HepG2 (cell line): ENCODE measurements at regions not wholly inside any gene's neighbourhood (a gene's known extent, or its start where the extent isn't known, plus 50 kb on each side); places are given as distances from the start of the nearest gene placed in this dataset.

Source experiments
- ATAC-seq: fragments of 200-7000 bp; cut with Tn5 transposase; 3 replicates; pipeline ENCODE4 v1.9.1; 2020; ENCODE audit warnings: mild to moderate bottlenecking, moderate library complexity
- BruUV-seq: library from RNA; stranded (reverse); fragments of 400-500 nt; replicated peaks from 2 replicates; lab custom pipeline; 2021; lab: Mats Ljungman, UMichigan
- CTCF ChIA-PET: fragments of 300-600 bp; formaldehyde crosslinking; extraction: SDS; loops from one replicate; lab custom pipeline; 2021; ENCODE audit warnings: low total read pairs, inconsistent platforms, low intra/inter-chr PET ratio; lab: Yijun Ruan, JAX
- POLR2A ChIA-PET: fragments of 350-600 bp; sonication (Branson Sonifier 250); formaldehyde crosslinking; loops from one replicate; lab custom pipeline; 2020; ENCODE audit warnings: antibody characterized with exemption, inconsistent platforms; lab: Yijun Ruan, JAX
- DNase-seq: peaks from one replicate; pipeline ENCODE4 v3.0.0-alpha.2; 2015; ENCODE audit warnings: low spot score
- FAIRE-seq: peaks from 3 replicates; lab custom pipeline; 2011; peaks lifted over from hg19 to GRCh38; lab: Jason Lieb, UNC
- H2AFZ ChIP-seq: one replicate; pipeline ENCODE4 v1.6.1; 2011; ENCODE audit warnings: low read length, inconsistent platforms
- H3K27ac ChIP-seq: fragments of 300-600 bp; 3 replicates; pipeline ENCODE4 v1.8.0; 2011; ENCODE audit warnings: mixed run types, mild to moderate bottlenecking, mixed read lengths, low read length, inconsistent platforms; ENCODE audit not compliant: insufficient read depth; ENCODE audit errors: extremely low read length
- H3K27me3 ChIP-seq, 2 experiments: fragments of 200-600 bp in 1 of 2; 2 replicates in 1 of 2; 3 replicates in 1 of 2; pipeline versions ENCODE4 v1.6.0 to v1.8.0; 2011; ENCODE audit warnings: low read length in 2 of 2, mild to moderate bottlenecking in 2 of 2, moderate library complexity in 2 of 2, inconsistent platforms in 1 of 2; ENCODE audit not compliant: insufficient read depth in 2 of 2, control insufficient read depth in 1 of 2
- H3K36me3 ChIP-seq, 2 experiments: fragments of 200-600 bp in 1 of 2; replicated peaks in 1 of 2; 2 replicates in 1 of 2; 3 replicates in 1 of 2; pipeline versions ENCODE4 v1.5.1 to v1.8.0; 2011; ENCODE audit warnings: low read length in 2 of 2, inconsistent platforms in 1 of 2; ENCODE audit not compliant: insufficient read depth in 2 of 2, control insufficient read depth in 1 of 2
- H3K4me1 ChIP-seq: 2 replicates; pipeline ENCODE4 v1.5.1; 2012; ENCODE audit warnings: low read length, inconsistent platforms; ENCODE audit not compliant: insufficient read depth
- H3K4me2 ChIP-seq: 2 replicates; pipeline ENCODE4 v1.6.0; 2011; ENCODE audit warnings: low read depth, low read length, inconsistent platforms
- H3K4me3 ChIP-seq, 3 experiments: fragments of 200-600 bp in 1 of 3; sonication (generic), shearing (Covaris generic) in 1 of 3; replicated peaks in 1 of 3; 2 replicates each; pipeline ENCODE4 v1.5.1; 2011 to 2016; ENCODE audit warnings: low read length in 3 of 3, inconsistent platforms in 2 of 3, low read depth in 2 of 3, mild to moderate bottlenecking in 2 of 3, control low read depth in 1 of 3, mixed read lengths in 1 of 3; ENCODE audit not compliant: insufficient read depth in 1 of 3
- H3K79me2 ChIP-seq: one replicate; pipeline ENCODE4 v1.6.1; 2011; ENCODE audit warnings: low read length, inconsistent platforms; ENCODE audit not compliant: insufficient read depth
- H3K9ac ChIP-seq: 2 replicates; pipeline ENCODE4 v1.6.0; 2011; ENCODE audit warnings: mild to moderate bottlenecking, low read depth, low read length, inconsistent platforms; ENCODE audit not compliant: insufficient read depth
- H3K9me3 ChIP-seq: 2 replicates; pipeline ENCODE4 v1.5.1; 2012; ENCODE audit warnings: mild to moderate bottlenecking, low read length
- H4K20me1 ChIP-seq: 2 replicates; pipeline ENCODE4 v1.6.0; 2011; ENCODE audit warnings: inconsistent platforms, mild to moderate bottlenecking, low read length, moderate library complexity; ENCODE audit not compliant: insufficient read depth
- KLF6 ChIP-seq: IDR thresholded peaks from 2 replicates; pipeline ENCODE4 v1.8.0; 2016; ENCODE audit warnings: missing biosample characterization, missing genetic modification reagents
- SRF ChIP-seq: IDR thresholded peaks from 2 replicates; pipeline ENCODE4 v1.6.1; 2011; ENCODE audit warnings: mild to moderate bottlenecking, low read depth, low read length, moderate library complexity
- ZBTB42 ChIP-seq: sonication (generic); formaldehyde crosslinking; IDR thresholded peaks from 2 replicates; pipeline ENCODE4 v1.5.0; 2020; ENCODE audit warnings: mild to moderate bottlenecking, missing genetic modification reagents
- ZNF235 ChIP-seq: sonication (generic); formaldehyde crosslinking; IDR thresholded peaks from 2 replicates; pipeline ENCODE4 v1.8.1; 2023; ENCODE audit warnings: mild to moderate bottlenecking, missing genetic modification reagents, borderline replicate concordance
- ZNF790 ChIP-seq: sonication (generic); formaldehyde crosslinking; IDR thresholded peaks from 2 replicates; pipeline ENCODE4 v1.8.0; 2022; ENCODE audit warnings: missing genetic modification reagents, mild to moderate bottlenecking, borderline replicate concordance
- ZNF850 ChIP-seq: sonication (generic); formaldehyde crosslinking; conservative IDR thresholded peaks from 2 replicates; pipeline ENCODE4 v1.9.0; 2021; ENCODE audit warnings: mild to moderate bottlenecking, missing genetic modification reagents
- WGBS: methylation state at CpG from one replicate; pipeline ENCODE4 v1.1.6; 2017; ENCODE audit warnings: low lambda C conversion rate; 5-methylcytosine and 5-hydroxymethylcytosine counted together
- in situ Hi-C: cut with HindIII; loops from 2 replicates; pipeline ENCODE4 v1.10.0; 2017; ENCODE audit warnings: low pct_unique_long_range_greater_than_20kb; ENCODE audit not compliant: extremely low pct_ligation_motif_present
- intact Hi-C: fragments of 100-400 bp; cut with micrococcal nuclease; formaldehyde crosslinking; loops from one replicate; pipeline ENCODE4 v1.10.0; 2022; ENCODE audit not compliant: unreplicated experiment
- TF ChIP-seq, protein P1 (sequence below): sonication (generic); formaldehyde crosslinking; IDR thresholded peaks from 2 replicates; pipeline ENCODE4 v1.4.0; 2020; ENCODE audit warnings: mild to moderate bottlenecking, missing genetic modification reagents
- TF ChIP-seq, protein P2 (sequence below): IDR thresholded peaks from 2 replicates; pipeline ENCODE4 v1.6.1; 2016; ENCODE audit warnings: mild to moderate bottlenecking, missing biosample characterization, missing genetic modification reagents

DNA sequence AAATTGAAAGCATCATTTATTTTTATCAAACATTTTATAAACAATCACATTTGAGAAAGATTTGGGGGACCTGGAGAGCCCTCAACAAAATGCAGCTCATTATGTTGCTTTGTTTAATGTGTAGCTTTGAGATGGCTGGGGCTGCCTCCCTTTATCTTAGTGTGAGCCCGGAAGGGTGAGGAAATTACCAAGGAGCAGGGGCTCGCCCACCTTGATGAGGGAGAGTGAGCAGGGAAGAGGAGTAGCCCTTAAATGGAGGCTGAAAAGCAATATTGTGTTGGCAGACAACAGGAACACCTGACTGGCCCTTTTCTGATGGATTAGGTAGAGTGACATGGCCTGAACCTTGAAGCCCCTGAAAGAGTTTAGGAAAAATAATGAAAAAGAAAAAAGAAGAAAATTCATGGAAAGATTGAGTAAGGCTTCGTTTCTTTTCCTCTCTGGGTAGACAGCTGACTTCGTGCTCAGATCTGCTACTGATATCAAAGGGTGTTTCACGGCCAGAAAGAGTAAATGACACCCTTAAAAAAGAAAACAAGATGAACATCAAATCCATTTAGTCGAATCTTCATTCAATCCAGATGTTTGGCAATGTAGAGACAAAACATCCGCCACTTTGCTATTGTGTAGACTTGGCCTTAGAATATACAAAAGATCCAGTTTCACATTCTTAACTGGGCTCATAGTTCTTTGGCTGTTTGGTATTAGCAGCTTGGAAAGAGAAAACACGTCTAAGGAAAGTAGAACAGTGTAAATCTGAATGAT lies 206.5 kb upstream of the TCF4 start:
- ChIA-PET CTCF (no interaction called here), POLR2A (no interaction called here)
- Histone ChIP-seq H3K4me1 (no peaks in the 10 kb centered on the region), H3K9me3 (peaks cover 62% of the 10 kb centered on the region), H3K4me2 (no peak overlapping the region), H3K79me2 (no peaks in the 10 kb centered on the region), H3K27ac (no peak overlapping the region), H3K4me3 (no peak overlapping the region), H3K27me3 (no peaks in the 10 kb centered on the region), H3K9ac (no peak overlapping the region), H2AFZ (no peak overlapping the region), H3K36me3 (no peaks in the 10 kb centered on the region), H4K20me1 (no peaks in the 10 kb centered on the region)
- no TSS peak for BruUV-seq
- TF ChIP-seq ZBTB42 (CRISPR knock-in tag) (no peak), SRF (no peak), ZNF235 (CRISPR knock-in tag) (no peak), ZNF790 (CRISPR knock-in tag) (no peak), ZNF850 (CRISPR knock-in tag) (no peak), KLF6 (no peak)
- TF ChIP-seq, protein P1, sequence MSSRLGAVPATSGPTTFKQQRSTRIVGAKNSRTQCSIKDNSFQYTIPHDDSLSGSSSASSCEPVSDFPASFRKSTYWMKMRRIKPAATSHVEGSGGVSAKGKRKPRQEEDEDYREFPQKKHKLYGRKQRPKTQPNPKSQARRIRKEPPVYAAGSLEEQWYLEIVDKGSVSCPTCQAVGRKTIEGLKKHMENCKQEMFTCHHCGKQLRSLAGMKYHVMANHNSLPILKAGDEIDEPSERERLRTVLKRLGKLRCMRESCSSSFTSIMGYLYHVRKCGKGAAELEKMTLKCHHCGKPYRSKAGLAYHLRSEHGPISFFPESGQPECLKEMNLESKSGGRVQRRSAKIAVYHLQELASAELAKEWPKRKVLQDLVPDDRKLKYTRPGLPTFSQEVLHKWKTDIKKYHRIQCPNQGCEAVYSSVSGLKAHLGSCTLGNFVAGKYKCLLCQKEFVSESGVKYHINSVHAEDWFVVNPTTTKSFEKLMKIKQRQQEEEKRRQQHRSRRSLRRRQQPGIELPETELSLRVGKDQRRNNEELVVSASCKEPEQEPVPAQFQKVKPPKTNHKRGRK (CRISPR knock-in tag): no peak
- TF ChIP-seq, protein P2, sequence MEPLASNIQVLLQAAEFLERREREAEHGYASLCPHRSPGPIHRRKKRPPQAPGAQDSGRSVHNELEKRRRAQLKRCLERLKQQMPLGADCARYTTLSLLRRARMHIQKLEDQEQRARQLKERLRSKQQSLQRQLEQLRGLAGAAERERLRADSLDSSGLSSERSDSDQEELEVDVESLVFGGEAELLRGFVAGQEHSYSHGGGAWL (CRISPR knock-in tag): no peak
- FAIRE-seq (no peak), ATAC-seq (no peak), DNase-seq (no peak)
- WGBS: 5% methylated on average over 8 of the region's 8 CpGs
- in situ Hi-C loops: no loop called here
- intact Hi-C loops: no loop called here
